Jurkat, Clone E6-1 (cell line): ENCODE measurements at regions not wholly inside any gene's neighbourhood (a gene's known extent, or its start where the extent isn't known, plus 50 kb on each side); places are given as distances from the start of the nearest gene placed in this dataset.
A peak's percentile ranks its signal among the peaks of the same experiment; 100 is the strongest.
"Not testable (repeated sequence)": the region's sequence is repeated elsewhere in the genome, so short reads cannot be mapped to it uniquely, and the experiment has no call there.

Source experiments
- DNase-seq: peaks from one replicate; pipeline ENCODE4 v3.0.0-alpha.2; 2011; ENCODE audit warnings: low read depth, low spot score
- H3K4me3 ChIP-seq: 2 replicates; pipeline ENCODE4 v1.5.1; 2011; ENCODE audit warnings: mild to moderate bottlenecking, low read length, control low read depth, moderate library complexity

DNA sequence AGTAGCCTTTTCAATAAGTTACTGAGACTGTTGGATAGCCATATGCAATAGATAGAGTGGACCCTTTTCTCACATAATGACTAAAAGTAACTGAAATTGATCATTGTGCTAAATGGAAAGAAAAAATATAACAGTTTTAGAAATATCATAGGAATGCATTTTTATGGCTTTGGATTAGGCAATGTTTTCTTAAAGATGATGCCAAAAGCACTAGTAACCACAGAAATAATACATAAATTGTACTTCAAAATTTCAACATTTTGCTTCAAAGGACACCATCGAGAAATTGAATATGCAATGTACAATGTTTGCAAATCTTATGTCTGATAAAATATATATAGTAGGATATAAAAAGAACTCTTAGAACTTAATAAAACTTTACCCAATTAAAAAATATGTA is 1267.5 kb upstream of the CDH9 start:
- DNase-seq = no peak
- H3K4me3 ChIP-seq = no peak overlapping the region

DNA sequence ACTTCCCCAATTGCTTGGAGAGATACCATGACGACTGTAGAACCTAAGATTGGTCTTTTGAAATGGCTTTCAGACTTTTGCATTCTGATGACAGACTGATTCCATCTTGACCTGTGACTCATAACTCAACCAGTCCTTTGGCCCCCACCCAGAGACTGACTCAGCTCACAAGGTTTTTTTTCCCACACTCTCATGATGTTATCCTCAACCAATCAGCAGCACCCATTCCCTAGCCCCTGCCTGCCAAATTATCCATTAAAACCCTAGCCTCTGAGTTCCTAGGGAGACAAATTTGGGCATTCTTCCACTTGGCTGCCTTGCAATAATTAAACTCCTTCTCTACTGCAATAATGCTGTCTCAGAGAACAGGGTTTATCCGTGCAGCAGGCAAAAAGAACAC is 1263.3 kb upstream of the CDH9 start:
- H3K4me3 ChIP-seq = no peak overlapping the region
- DNase-seq = no peak

DNA sequence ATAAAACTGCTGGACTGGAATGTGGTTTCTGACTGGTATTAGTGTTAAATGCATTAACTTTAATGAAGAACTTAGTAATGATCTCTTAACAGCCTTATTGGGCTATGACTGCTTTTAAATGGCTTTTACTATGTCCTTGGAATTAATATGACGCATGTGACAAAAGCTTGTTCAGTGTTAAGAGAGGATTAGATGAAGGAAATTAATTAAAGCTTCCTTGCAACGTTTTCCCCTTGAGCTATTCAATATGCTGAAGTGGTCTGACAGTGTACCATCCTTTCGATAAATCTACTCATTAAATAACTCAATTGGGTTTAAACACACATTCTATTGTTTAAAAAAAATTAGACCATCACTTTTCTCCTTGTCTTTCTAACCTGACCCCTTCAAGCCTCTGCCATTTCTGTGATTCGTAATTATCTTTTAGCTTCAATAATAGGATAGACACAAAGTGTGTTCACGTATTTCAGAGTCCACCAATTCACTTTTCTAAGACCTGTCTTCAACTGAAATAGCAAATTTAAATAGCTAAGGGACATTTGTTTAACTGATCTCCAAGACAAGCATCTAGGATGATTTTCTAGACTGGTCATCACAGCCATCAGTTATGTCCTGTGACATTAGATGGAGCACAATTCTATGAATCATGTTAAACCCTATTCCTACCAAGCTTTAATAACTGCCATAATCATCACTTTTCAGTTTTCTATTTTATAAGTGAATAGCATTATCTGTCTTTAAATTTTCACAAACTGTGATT is 1258.0 kb upstream of the CDH9 start:
- no peak overlapping the region for H3K4me3 ChIP-seq
- DNase-seq = no peak

DNA sequence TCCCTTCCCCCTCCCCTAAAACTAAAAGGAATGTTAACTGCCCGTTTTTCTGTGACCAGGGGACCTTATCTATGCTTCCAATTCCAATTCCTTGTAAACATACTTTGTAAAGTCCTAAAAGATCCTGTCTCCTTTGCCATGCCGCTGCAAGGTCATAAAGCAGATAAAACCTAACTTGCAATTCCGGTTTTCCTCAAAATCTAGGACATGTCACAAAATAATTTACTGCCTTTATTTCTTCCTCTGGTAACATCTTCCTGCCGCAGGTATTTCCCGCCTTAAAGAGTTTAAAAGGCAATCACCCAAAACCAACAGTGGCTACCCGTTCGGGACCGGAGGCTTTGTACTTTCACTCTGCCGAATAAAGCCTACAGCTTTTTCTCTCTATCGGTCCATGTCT is 1248.6 kb upstream of the CDH9 start:
- not testable (repeated sequence) for DNase-seq, H3K4me3 ChIP-seq

DNA sequence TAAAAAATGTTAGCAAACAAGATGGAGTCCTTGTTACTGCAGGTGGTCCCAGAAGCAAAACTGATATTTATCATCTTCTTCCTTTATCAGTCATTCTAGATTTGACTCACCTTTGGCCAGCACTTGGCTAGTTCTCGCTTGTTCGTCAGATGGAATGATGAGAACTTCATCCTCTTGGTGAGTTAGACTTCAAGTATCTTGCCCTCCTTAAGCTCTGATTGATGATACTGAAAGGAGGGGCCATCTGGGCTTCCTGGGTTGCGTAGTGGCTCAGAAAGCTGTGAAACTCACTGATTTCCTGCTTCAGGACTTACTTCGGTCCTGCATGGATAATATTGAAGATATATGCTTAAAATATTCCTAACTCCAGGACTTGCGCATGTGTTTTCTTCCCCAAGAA is 1248.2 kb upstream of the CDH9 start:
- no peak overlapping the region for H3K4me3 ChIP-seq
- no peak for DNase-seq

DNA sequence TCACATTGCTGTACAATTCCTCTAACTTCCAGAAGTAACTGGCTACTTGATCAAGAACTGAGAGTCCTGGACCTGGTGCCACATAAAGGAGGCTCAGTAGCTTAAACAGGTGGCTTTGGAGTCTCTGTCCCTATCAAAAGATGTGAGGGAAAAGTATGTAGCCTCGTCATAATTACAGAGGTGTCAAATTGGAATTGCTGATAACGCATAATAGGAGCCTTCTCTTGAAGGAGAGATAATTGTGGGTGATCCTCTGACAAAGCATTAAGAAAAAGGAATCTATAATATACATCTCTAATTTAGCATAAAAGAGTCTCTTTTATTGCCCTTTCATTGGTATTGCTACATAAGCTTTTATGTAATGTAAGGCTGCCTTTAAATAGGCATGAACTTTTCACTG is 1246.4 kb upstream of the CDH9 start:
- no peak for DNase-seq
- H3K4me3 ChIP-seq = no peak overlapping the region

DNA sequence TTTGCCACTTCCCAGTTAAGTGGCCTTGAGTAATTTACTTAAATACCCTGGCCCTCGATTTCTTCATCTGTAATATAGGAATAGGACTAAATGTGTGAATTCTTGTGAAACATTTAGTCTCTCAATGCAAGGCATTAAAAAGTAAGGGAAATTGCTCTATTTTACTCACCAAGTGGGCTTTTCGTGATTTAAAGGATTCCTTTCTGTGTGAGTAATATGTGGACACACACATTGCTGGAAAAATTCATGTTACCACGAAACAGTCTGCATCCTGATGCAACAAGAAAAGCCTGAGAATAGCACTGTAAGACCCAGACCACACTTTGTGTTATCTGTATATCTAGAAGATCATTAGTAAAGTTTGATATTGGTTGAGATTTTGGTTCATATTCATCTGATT is 1243.0 kb upstream of the CDH9 start:
- no peak overlapping the region for H3K4me3 ChIP-seq
- DNase-seq = no peak

DNA sequence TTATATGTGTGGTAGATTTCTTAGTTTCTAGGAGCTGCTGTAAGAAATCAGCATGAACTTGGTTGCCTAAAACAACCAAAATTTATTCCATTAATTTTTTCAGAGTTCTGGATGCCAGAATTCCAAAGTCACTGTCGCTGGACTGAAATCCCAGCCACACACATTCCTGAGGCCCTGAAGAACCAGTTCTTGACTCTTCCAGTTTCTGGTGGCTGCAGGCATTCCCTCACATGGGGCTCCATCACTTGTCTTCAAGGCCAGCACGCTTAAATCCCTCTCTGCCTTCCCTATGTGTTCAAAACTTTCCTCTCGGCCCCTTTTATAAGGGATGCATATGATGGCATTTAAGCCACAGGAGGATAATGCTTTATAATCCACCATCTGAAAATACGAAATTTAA is 1237.5 kb upstream of the CDH9 start:
- no peak for DNase-seq
- no peak overlapping the region for H3K4me3 ChIP-seq

DNA sequence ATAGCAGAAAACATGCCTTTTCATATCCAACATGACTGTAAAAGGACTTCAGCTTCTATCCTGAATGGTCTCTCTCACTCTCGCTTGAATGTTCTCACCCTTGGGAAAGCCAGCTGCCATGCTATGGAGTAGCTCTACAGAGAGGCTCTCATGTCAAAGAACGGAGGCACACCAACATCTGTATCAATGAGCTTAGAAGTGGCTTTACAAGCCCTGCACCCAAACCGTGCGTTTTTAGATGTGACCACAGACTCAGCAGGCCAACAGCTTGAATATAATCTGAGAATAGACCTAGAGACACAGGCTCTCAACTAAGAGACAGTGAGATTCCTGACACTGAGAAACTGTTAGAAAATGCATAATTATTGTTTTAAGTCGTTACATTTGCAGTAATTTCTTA is 1231.6 kb upstream of the CDH9 start:
- H3K4me3 ChIP-seq = no peak overlapping the region
- peak; percentile 12 for DNase-seq

DNA sequence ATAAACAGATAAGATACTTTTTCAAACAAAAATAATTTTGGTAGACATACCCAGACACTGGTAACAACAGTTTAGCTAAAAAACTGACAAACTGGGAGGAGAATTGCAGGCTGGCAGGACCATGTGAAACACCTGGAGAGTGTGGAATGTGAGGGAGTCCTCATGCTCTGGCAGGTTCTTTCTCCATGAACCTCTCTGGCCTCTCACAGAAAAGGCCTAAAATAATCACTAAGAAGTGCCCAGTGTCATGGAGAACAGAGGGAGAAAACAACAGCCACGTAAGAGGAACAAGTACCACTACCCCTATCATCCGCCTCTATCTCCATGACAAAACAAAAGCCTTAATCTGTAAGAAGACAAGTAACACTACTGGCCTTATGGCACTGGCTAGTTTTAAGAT is 1227.5 kb upstream of the CDH9 start:
- no peak overlapping the region for H3K4me3 ChIP-seq
- DNase-seq = no peak

DNA sequence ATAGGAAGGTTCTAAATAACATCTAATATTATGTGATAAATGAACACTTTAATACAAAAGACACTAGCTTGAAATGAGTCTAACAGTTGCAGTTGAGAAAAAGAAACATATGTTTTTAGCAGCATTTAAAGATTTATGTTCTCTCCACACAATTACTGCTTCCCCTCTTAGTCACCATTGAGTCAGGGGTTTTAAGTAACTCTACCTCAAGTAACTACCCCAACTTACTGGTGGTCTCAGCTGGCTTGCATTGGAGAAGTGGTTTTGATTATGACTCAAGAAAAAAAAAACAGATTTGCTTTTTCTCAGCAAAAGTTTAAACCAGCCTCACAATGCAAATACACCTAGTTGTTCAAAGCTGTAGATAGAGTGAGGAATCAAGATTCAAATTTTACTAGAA is 1216.5 kb upstream of the CDH9 start:
- DNase-seq = no peak
- no peak overlapping the region for H3K4me3 ChIP-seq

DNA sequence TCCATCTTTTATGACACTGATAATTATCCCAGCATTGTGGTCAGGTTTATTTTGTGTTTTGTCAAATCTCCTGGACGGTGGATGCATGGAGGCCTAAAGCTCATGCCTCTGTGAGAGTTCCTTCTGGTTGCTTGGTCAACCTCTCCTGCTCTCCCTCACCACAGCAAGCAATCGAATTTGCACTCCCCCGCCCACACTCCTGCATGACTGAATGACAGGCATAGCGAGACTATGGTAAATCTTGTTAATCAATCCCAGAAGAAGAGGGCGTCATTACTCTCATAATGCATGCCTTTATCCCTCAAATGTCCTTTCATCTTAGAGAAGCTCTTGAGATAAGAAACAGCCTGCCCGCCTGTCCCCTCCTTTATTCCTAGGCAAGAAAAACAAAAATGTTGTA is 1215.0 kb upstream of the CDH9 start:
- no peak for DNase-seq
- H3K4me3 ChIP-seq = no peak overlapping the region

DNA sequence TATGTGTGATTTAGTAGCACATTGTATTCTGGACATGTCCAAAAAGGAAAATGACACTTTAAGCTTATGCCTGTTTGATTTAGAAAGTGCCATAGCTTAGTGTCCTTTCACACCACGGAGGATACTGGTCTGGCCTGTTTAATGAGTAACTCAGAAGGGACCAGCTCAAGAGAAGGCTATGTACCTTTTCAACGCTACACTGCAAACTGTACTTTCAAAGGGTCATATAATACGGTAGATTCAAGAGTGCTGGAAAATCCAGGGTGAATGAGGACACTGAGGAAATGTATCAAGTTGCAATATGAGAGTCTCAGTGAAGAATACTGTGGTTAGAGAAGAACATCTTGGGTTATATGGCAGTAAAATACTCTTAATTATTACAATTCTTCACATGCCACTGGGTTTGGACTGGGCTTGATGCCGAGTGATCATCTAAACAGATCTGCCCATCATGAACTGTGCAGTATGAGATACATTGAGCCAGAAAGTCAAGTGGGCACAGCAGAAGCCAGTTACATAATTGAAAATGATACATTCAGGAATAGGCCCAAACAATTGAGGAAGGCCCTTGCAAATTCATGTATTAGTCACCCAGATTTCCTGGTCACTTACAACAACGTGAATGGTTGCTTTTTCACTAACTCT is 1211.5 kb upstream of the CDH9 start:
- no peak for DNase-seq
- no peak overlapping the region for H3K4me3 ChIP-seq

DNA sequence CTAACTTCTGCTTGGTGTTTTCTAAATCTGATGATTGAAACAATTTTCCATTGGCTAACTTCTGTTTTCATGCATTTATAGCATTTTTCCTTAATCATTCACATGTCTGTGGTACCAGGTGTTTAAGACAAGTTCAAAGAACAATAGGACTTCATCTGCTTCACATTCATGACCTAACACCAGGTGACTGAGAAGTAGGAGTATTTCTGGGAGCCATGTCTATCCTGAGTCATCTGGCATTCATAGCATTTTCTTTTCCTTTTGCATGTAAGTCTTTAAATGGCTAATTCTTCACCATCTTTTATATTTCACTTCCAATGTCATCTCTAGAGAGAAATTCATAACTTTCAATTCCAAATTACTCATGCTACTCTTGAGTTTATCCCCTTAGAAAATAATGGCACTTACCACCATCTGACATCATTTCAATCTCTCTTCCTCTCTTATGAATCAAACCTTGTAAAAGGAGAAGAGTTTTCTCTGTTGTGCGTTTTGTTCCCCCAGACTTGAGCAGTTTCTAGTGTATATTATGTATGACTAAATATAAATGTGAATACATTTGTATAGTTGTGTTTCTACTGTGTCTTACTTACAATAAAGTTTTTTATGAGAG is 1196.1 kb upstream of the CDH9 start:
- DNase-seq = no peak

DNA sequence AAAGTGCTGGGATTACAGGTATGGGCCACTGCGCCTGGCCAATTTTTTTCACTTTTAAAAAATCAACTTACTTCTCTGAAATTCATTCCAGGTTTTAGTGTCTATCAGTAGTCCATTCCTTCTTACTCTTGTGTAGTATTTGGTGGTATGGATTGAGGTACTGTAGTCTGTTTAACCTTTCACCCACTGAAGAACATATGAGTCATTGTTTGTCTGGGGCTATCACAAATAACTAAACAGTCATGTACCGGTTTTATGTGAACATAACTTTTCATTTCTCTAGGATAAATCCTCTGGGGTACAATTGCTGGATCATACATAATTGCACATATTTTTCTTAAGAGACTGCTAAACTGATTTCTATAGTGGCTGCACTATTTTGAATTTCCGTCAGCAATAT is 1188.0 kb upstream of the CDH9 start:
- DNase-seq = no peak
- H3K4me3 ChIP-seq = no peak overlapping the region

More for the DNA sequence above, 1196.1 kb upstream of the CDH9 start:
- H3K4me3 ChIP-seq = no peak overlapping the region

DNA sequence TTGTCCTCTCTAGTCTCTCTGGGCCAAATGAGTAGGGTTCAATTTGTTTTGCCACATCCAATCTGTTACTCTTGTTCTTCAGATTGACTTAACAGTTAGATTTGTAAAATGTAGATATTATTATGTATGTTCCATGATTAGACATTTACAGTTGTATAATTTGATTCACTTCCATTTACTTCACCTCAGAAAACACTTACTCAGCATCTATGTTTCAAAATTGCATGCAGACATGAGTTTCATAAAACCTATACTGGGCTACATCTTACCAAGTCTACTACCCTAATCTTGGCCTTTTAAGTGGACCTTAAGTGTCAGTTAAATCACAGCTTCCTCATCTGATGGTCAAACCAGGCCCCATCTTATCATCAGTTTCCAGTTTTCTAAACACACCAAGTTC is 1181.2 kb upstream of the CDH9 start:
- DNase-seq = no peak
- no peak overlapping the region for H3K4me3 ChIP-seq

DNA sequence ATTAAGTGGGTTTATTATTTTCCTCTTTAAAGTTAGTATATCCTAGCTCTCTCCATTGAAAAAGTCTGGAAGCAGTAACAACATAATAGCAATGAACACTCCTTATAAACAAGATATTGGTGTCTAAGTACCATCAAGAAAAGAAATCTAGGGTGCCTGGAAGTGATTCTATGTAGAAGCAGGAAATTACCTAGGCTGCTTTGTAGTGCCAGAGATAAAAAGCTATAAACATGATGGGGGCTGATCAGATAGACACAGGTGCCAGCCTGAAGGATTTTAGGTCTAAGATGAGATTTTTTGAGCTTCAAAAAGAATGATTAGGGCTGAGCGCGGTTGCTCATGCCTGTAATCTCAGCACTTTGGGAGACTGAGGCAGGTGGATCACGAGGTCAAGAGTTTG is 1179.3 kb upstream of the CDH9 start:
- DNase-seq = peak; percentile 66
- H3K4me3 ChIP-seq = no peak overlapping the region

DNA sequence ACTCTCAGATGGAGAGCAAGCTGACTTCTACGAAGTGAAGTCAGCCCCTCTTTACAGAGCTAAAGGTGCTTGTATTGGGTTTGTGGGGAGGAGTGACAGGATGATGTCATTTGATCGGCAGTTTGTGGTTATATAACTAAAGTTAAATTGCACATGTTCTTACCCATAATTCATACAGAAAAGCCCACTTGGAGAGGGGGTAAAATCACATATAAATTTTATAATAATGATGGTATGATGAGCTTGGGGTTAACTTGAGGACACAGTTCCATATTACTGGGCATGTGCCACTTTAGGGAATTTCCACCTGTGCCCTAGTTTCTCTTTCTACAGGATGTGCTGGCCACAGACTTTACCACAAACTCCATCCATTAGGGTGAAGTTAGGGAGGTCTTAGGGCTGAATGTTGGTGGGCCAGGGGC is 1178.6 kb upstream of the CDH9 start:
- no peak overlapping the region for H3K4me3 ChIP-seq
- DNase-seq = peak; percentile 73

DNA sequence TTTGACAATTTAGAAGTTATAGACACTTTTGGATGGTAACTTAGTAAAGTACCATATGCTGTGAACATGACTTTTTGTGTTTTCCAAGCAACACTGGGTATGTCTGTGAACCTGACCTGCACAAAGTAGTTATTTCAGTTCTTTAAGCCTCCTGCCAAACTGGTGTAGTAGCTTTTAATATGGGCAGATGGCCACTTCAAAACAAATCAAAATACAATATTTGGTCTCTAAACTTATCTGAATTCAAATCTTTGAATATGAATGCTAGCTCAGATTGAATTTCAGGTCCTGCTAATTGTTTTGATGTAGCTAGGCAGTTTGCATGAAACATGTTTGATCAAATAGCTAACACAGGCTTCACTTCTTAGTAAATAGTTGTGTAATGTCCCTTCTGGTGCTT is 1176.7 kb upstream of the CDH9 start:
- no peak for DNase-seq
- H3K4me3 ChIP-seq = no peak overlapping the region

DNA sequence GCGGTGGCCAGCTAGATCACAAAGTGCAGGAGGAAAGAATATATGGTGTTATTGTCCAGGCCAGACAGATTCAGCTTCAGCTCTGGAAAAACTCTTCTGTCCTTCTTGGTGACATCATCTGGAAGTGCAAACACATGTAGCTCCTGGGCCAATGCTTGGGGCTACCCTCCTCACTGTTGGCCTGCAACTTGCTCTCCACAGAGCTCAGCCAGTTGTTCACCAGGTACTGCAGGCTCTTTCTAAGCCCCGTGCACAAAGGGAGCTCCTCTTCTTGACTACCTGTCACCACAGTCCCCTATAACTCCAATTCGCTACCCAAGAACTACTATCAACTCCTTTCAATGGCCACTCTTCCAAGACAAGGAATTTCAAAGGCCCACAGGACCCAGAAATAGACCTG is 1175.9 kb upstream of the CDH9 start:
- H3K4me3 ChIP-seq = no peak overlapping the region

DNA sequence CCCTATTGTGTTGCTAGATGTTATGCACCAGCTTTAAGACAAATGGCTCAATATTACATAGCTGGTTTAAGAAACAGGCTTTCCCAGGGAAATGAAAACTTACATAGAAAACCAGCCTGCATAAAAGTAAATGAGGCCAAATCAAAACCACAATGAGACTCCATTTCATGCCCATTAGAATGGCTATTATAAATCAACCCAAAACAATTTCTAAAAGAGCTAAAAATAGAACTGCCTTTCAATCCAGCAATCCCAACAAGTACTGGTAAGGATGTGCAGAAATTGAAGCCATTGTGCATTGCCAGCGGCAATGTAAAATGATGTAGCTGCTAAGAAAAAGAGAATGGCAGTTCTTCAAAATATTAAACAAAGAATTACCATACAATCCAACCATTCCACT is 1170.0 kb upstream of the CDH9 start:
- no peak overlapping the region for H3K4me3 ChIP-seq
- no peak for DNase-seq

More for the DNA sequence above, 1175.9 kb upstream of the CDH9 start:
- no peak for DNase-seq
